Calu3 (cell line): ENCODE measurements at regions not wholly inside any gene's neighbourhood (a gene's known extent, or its start where the extent isn't known, plus 50 kb on each side); places are given as distances from the start of the nearest gene placed in this dataset.

Source experiments
- BruUV-seq: library from RNA; stranded (reverse); fragments of 400-500 nt; replicated peaks from 2 replicates; lab custom pipeline; 2021; lab: Mats Ljungman, UMichigan
- CTCF ChIA-PET: fragments of 300-600 bp; sonication (Branson Sonifier 250); formaldehyde crosslinking; loops from one replicate; lab custom pipeline; 2022; ENCODE audit warnings: antibody characterized with exemption; lab: Charles Lee
- DNase-seq: peaks from one replicate; pipeline ENCODE4 v3.0.0; 2022
- H3K27ac Mint-ChIP-seq: one replicate; pipeline ENCODE4 v1.8.0; 2022; ENCODE audit warnings: mixed read lengths; ENCODE audit not compliant: unreplicated experiment
- H3K27me3 Mint-ChIP-seq: one replicate; pipeline ENCODE4 v1.8.0; 2022; ENCODE audit warnings: mixed read lengths; ENCODE audit not compliant: unreplicated experiment
- H3K36me3 Mint-ChIP-seq: one replicate; pipeline ENCODE4 v1.8.0; 2022; ENCODE audit warnings: mild to moderate bottlenecking, moderate library complexity, mixed read lengths; ENCODE audit not compliant: insufficient read depth, unreplicated experiment
- H3K4me1 Mint-ChIP-seq: one replicate; pipeline ENCODE4 v1.8.0; 2022; ENCODE audit warnings: mild to moderate bottlenecking, low read depth, mixed read lengths; ENCODE audit not compliant: unreplicated experiment
- H3K4me3 Mint-ChIP-seq: one replicate; pipeline ENCODE4 v1.8.0; 2022; ENCODE audit warnings: mild to moderate bottlenecking, low read depth, moderate library complexity, mixed read lengths; ENCODE audit not compliant: unreplicated experiment
- H3K9me3 Mint-ChIP-seq: one replicate; pipeline ENCODE4 v1.8.0; 2022; ENCODE audit warnings: low read depth, mixed read lengths; ENCODE audit not compliant: unreplicated experiment
- CTCF ChIP-seq: fragments of 200-600 bp; IDR thresholded peaks from one replicate; pipeline ENCODE4 v1.8.0; 2022; ENCODE audit warnings: antibody characterized with exemption; ENCODE audit not compliant: unreplicated experiment
- intact Hi-C: fragments of 100-400 bp; cut with micrococcal nuclease; formaldehyde crosslinking; loops from one replicate; pipeline ENCODE4 v1.10.0; 2022; ENCODE audit not compliant: unreplicated experiment

DNA sequence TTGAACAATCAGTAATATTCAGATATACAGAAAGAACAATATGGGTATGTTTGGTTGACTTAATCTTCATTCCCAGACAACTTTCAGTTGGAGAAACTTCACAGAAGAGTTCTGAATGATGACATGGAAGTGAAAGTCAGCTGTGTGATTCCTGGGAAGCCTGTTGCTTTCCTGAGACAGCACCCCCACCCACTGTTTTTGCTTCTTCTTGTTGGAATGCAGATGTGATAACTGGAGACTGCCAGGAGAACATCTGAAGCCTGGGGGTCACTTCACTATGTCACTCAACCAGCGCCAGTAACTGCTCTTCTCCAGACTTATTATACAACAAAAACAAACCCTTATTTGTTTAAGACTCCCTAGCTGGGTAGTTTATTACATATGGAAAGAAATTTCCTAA is 599.4 kb downstream of the ZIC1 start:
- Mint-ChIP-seq H3K4me1 (no peaks in the 10 kb centered on the region), H3K27me3 (no peaks in the 10 kb centered on the region), H3K27ac (no peak overlapping the region), H3K36me3 (no peaks in the 10 kb centered on the region), H3K4me3 (no peak overlapping the region), H3K9me3 (no peaks in the 10 kb centered on the region)
- TF ChIP-seq CTCF: no peak
- intact Hi-C loops: no loop called here
- CTCF ChIA-PET: no interaction called here
- no TSS peak for BruUV-seq
- no peak for DNase-seq

DNA sequence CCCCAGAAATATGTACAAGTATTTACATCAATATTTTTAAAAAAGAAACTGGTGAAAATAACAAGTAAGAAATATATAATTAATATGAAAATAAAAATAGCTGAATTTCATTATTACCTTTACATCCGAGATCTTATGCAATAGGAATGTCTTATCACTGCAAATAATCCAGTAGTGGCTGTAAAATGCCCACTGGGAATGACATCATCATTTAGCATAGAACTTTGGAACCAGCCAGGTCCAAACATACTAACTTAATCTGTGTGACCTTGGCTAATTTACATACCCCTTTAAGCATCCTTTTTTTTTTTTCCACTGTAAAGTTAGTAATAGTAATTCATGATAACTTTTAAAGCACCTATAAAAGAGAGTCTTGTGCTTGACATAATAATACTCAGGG is 611.7 kb downstream of the ZIC1 start:
- BruUV-seq: no TSS peak
- no peak for TF ChIP-seq CTCF
- Mint-ChIP-seq H3K36me3 (no peaks in the 10 kb centered on the region), H3K4me3 (no peak overlapping the region), H3K9me3 (peaks cover 16% of the 10 kb centered on the region), H3K4me1 (no peaks in the 10 kb centered on the region), H3K27ac (no peak overlapping the region), H3K27me3 (no peaks in the 10 kb centered on the region)
- no peak for DNase-seq
- CTCF ChIA-PET: interaction anchor here (0.7 to 1.2 kb wide), 2 partner anchors 10 to 194 kb away, joined by 3 to 5 read pairs; no protein-coding TSS in a partner anchor
- intact Hi-C loops: no loop called here

DNA sequence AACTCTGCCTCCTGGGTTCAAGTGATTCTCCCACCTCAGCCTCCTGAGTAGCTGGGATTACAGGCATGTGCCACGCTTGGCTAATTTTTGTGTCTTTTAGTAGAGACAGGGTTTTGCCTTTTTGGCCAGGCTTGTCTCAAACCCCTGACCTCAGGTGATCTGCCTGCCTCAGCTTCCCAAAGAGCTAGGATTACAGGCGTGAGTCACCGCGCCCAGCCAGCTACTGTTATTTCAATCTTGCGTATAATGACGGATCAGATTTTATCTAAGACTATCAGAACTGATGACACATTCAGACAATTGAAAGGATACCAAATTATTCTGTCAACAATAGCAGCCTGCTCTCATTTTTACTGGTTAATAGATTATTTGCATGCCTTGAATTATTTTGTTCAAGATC is 612.2 kb downstream of the ZIC1 start:
- no peak for TF ChIP-seq CTCF
- no TSS peak for BruUV-seq
- DNase-seq: no peak
- H3K4me3 Mint-ChIP-seq: no peak overlapping the region
- intact Hi-C loops: no loop called here
- peaks cover 16% of the 10 kb centered on the region for H3K9me3 Mint-ChIP-seq
- CTCF ChIA-PET: interaction anchor here (0.7 to 1.2 kb wide), 2 partner anchors 9 to 195 kb away, joined by 3 to 5 read pairs; no protein-coding TSS in a partner anchor
- H3K4me1 Mint-ChIP-seq: no peaks in the 10 kb centered on the region
- H3K27ac Mint-ChIP-seq: no peak overlapping the region
- no peaks in the 10 kb centered on the region for H3K36me3 Mint-ChIP-seq
- no peaks in the 10 kb centered on the region for H3K27me3 Mint-ChIP-seq

DNA sequence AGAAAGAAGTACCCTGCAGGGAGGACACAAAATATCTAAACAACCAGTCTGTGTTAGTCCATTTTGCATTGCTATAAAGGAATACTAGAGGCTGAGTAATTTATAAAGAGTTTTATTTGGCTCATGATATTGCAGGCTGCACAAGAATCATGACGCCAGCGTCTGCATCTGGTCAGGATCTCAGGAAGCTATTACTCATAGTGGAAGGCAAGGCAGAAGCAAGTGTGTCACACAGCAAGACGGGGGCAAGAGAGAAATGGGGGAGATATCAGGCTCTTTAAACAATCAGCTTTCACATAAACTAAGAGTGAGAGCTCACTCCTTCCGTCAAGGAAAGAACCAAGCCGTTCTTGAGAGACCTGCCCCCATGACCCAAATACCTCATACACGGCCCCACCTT is 614.8 kb downstream of the ZIC1 start:
- Mint-ChIP-seq H3K4me1 (no peaks in the 10 kb centered on the region), H3K9me3 (peaks cover 4% of the 10 kb centered on the region), H3K36me3 (no peaks in the 10 kb centered on the region), H3K27ac (no peak overlapping the region), H3K27me3 (no peaks in the 10 kb centered on the region), H3K4me3 (no peak overlapping the region)
- BruUV-seq: no TSS peak
- no peak for TF ChIP-seq CTCF
- intact Hi-C loops: no loop called here
- CTCF ChIA-PET: interaction anchor here (0.7 kb wide), 1 partner anchor 65 kb away, joined by 4 read pairs; no protein-coding TSS in a partner anchor
- DNase-seq: no peak
